ENCODE measurements at regions not wholly inside any gene's neighbourhood (a gene's known extent, or its start where the extent isn't known, plus 50 kb on each side); places are given as distances from the start of the nearest gene placed in this dataset.
"Not testable (repeated sequence)": the region's sequence is repeated elsewhere in the genome, so short reads cannot be mapped to it uniquely, and the experiment has no call there.

GRCh38 chr9:30579810-30580209 lies 1804.6 kb upstream of the ACO1 start:
- intact Hi-C loops (cut with micrococcal nuclease) = loop anchor here (10.0 kb wide), 1 partner anchor 55 kb away; no protein-coding TSS in a partner anchor

GRCh38 chr9:30582240-30582639 lies 1802.2 kb upstream of the ACO1 start:
- intact Hi-C loops (cut with micrococcal nuclease) = loop anchor here (10.0 kb wide), 1 partner anchor 57 kb away; no protein-coding TSS in a partner anchor

GRCh38 chr9:30584559-30584958 lies 1799.9 kb upstream of the ACO1 start:
- intact Hi-C loops (cut with micrococcal nuclease) = loop anchor here (10.0 kb wide), 1 partner anchor 60 kb away; no protein-coding TSS in a partner anchor

DNA sequence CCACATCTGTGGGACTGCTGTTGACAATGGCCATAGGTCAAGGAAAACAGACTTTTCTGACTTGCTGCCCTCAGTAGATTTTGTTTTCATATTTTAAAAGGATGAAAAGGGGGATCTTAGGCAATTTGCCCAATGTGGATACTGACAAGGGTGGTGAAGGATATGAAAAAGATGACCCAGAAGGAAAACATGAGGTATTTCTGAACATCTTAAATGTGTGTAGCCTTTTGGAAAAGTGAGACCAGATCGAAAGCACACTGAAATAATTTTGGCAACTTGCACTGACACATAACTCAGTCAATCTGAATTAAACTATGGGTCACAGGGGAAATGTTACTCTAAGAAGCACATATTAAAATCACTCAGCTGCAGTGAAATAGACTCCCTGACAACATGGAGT lies 1793.0 kb upstream of the ACO1 start:
- intact Hi-C loops (cut with micrococcal nuclease) = no loop called here

DNA sequence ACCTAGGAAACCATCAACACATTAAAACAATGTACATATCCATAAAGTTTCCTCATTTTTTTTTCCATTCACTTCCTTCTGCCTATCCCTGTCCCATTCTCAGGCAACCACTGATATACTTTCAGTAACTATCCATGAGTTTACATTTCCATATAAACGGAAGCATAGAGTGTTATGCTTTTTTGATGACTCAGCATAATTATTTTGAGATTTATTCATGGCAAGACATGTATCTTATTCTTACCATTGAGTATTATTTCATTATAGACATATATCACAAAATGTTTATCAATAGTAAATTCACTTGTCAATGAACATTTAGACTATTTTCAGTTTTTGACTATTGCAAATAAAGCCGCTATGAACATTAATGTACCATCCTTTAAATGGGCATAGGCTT lies 1786.8 kb upstream of the ACO1 start:
- intact Hi-C loops (cut with micrococcal nuclease) = no loop called here

GRCh38 chr9:30605936-30606335 lies 1778.5 kb upstream of the ACO1 start:
- intact Hi-C loops (cut with micrococcal nuclease) = no loop called here

GRCh38 chr9:30609713-30610112 lies 1774.7 kb upstream of the ACO1 start:
- intact Hi-C loops (cut with micrococcal nuclease) = no loop called here

DNA sequence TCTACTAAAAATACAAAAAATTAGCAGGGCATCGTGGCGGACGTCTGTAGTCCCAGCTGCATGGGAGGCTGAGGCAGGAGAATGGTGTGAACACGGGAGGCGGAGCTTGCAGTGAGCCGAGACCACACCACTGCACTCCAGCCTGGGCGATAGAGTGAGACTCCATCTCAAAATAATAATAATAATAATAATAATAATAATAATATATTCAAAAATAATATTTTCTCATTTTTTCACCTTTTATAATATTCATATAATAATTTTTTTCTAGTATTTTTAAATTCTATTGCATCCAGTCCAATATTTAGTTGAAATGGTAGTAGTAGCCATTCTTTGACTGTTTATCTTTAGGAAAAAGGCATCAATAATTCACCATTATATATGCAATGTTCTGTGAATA lies 1767.7 kb upstream of the ACO1 start:
- intact Hi-C loops (cut with micrococcal nuclease) = not testable (repeated sequence)

GRCh38 chr9:30622561-30622960 lies 1761.9 kb upstream of the ACO1 start:
- intact Hi-C loops (cut with micrococcal nuclease) = no loop called here

DNA sequence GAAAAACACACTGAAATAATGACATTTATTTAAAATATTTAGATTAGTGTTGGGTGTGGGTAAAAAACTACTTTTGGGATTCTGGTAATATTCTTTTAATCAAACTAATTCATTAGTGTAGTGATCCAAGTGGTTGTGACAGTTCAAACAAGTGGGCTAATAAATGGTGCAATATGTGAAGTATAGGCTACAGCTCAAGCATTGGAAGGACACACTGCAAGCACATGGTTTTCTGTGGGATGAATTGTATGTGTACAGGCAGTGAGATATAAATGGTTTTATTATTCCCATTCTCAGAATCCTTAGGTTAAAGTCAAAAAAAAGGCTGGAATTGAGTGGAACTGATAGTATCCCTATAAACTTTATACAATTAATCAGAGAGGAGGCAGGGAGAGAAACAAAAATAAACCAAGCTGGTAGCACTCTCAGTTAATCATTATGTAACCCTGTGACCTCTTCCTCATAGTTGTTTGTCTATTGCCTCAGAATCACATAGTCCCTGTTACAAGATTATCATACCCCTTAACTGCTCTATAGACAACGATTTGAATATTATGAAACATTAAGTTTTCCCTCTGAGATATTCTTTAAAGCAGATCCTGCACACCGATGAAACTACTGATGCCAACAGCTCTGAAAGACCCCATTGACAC lies 1755.4 kb upstream of the ACO1 start:
- intact Hi-C loops (cut with micrococcal nuclease) = no loop called here

DNA sequence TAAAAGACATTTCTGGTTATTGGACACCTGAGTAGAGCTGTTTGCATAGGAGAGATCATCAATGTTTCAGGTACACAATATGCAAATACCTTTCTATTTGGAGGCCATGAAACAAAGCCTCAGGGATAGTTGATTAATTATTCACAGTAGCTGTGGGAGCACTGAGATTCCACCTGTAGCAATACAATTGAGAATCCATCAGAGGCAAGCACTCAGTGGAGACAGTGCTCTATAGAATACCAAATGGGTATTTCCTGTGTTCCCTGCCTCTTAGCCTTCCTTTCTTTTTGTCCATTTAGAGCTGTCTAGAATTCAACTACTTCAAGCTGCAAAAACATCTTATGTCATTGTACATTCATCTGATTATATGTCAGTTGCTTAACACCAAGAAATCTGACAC lies 1754.0 kb upstream of the ACO1 start:
- intact Hi-C loops (cut with micrococcal nuclease) = no loop called here

DNA sequence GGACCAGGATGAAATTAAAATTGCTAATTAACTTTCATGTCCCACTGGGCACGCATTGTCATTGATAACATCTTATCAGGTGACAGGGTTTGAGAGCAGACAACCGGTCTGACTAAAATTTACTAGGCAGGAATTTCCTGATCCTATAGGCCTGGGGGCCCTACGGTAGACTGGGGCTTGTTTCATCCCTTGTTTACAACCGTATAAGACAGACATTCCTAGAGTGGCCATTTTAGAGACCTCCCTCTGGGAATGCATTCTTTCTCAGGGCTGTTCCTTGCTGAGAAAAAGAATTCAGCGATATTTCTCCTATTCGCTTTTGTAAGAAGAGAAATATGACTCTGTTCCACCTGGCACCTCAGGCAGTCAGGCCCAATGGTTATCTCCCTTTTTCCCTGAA lies 1737.8 kb upstream of the ACO1 start:
- intact Hi-C loops (cut with micrococcal nuclease) = not testable (repeated sequence)

GRCh38 chr9:30661925-30662324 lies 1722.5 kb upstream of the ACO1 start:
- intact Hi-C loops (cut with micrococcal nuclease) = no loop called here

DNA sequence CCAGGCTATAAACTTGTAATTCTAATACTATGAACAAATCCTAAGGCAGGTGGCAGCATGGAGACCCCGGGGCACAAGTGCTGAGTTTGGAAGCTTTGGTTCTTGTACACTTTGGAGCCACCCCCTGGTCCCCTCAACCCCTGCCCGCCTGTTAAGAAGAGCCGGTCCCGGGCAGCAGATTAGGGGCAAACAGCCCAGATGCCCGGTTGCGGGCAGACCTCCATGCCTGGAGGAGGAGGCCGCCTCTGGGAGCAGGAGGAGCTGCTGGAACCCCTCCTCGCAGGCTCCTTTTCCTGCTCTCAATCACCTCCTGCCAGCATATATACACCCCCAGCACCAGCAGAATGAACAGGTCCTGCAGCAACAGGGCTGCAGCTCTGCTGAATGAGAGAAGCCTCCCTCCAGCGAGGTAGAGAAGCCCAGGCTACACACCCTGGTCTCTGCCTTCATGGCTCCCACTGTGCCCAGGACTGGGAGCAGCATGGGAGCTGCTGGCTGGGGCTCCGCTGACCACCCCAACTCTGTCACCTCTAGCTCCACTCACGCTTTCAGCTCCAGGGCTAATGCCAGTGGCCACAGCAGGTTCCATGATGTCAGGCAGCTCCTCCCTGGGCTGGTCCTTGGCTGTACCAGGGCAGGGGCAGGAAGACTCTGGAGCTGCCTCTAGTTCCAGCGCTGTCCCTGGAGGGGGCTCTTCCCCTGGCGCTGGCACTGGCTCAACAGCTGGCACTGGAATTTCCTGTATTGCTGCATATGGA lies 1713.5 kb upstream of the ACO1 start:
- intact Hi-C loops (cut with micrococcal nuclease) = no loop called here

DNA sequence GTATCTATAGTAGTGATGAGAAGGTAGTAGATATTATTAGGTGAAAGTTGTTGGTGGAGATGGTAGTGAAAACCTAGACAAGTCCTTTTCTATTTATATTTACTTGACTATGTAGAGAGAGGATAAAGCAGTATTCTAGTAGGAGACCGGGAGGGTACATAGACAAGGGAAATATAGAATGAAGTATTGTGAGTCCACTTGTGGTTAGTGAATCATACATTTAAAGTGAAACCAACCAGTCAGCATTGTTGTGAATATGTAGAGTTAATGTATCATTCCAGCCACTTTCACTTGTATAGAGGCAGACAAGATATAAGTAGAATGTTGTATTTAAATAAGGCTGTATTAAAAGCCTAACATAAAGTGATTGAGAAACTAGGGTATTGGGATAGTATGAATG lies 1711.3 kb upstream of the ACO1 start:
- intact Hi-C loops (cut with micrococcal nuclease) = no loop called here

DNA sequence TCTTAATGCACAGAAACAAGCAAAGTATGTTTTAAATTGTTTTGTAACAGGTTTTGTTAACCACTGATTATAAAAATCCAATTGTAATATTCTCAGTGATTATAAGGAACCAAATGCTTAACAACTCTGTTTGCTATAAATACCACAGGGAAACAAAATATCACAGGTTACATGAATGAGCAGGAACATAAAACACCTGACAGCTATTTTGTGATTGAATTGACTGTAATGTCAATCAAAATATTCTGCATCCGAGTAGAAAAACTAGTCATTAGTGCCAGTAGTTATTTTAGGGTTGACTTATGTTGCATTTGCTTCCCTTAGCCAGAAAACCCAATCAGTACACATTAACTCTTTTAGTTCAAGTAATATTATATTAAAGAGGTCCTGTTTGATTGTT lies 1707.8 kb upstream of the ACO1 start:
- intact Hi-C loops (cut with micrococcal nuclease) = no loop called here

DNA sequence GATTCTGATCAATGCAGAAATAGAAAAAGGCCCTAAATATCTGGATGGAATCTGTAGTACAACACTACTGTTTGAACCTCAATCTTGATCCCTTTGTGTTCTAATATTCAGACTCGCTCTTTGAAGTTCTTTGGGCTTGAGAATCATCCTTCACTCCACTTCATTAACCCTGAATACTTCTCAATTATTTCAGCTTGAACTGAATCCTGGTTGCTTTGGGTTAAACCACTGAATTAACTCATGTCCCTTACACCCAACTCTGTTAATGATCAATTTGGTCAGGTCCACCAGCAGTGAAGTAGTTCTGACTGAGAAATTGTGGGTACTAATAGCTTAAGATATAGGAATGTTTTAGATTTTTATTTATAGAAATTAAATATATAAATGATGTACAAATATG lies 1707.2 kb upstream of the ACO1 start:
- intact Hi-C loops (cut with micrococcal nuclease) = no loop called here

- intact Hi-C loops (cut with micrococcal nuclease) = no loop called here
Measured at GRCh38 chr9:30688801-30689200, 1695.6 kb upstream of the ACO1 start.

DNA sequence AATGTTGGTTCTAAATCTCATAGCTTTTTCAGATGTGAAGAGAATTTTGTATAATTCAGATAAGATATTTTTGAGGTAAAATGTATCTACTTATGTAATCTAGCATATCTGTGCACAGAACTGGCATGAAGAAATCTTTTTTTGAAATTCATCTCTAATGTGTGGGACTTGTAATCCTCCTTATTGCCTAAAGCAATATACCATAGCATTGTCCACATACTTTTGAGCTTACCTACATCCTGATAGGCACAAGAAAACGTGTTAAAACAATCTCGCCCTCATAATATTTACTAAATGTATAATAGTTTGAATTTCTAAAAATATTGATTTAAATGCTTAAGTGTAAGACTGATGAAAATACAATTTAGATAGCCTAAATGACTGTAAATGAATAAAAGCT lies 1686.5 kb upstream of the ACO1 start:
- intact Hi-C loops (cut with micrococcal nuclease) = no loop called here

DNA sequence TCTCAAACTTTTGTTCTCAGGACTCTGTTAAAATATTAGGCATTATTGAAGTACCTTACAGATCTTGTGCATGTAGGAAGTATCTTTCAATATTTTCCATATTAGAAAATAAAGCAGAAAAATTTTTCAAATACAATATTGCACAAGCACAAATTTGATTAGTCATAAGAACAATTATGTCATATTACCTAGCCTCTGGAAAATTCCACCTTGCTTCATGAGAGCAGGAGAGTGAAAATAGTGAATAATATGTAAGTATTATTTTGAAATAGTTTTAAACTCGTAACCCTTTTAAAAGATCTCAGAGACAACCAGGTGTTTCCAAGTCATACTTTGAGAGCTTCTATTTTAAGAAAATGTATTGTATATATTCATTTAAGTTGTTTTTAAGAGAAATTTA lies 1672.9 kb upstream of the ACO1 start:
- intact Hi-C loops (cut with micrococcal nuclease) = no loop called here

- intact Hi-C loops (cut with micrococcal nuclease) = no loop called here
Measured at GRCh38 chr9:30713243-30713642, 1671.2 kb upstream of the ACO1 start.

DNA sequence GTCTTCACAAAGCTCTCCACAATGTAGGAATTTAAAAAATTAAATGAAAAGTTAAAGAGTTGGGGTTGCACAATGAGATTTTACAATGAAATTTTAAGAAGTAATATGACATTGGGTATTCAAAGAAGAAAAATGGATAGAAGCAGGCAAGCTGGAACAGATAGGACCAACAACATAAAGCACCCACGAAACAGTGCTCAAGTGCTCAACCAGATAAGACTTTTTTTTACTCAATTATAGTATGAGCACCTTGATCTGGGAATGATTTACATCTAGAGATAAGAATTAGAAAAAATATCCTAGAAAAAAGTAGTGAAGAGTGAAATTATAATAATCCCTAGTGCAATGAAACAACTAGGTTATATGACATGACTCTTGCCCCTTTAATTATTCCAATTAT lies 1670.1 kb upstream of the ACO1 start:
- intact Hi-C loops (cut with micrococcal nuclease) = no loop called here

DNA sequence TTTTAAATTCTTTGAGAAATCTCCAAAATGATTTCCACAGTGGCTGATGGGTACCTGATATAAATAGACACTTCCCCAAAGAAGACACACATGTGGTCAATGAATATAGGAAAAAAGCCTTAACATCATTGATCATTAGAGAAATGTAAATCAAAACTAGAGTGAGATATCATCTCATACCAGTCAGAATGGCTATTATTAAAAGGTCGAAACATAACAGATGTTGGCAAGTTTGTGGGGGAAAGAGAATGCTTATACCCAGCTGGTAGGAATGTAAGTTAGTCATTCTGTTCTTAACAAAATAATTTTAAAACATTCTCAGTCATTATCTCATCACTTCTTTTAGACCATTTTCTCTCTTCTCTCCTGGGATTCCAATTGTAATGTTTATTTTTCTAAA lies 1666.0 kb upstream of the ACO1 start:
- intact Hi-C loops (cut with micrococcal nuclease) = no loop called here
